RWPE2 (cell line): ENCODE measurements at regions not wholly inside any gene's neighbourhood (a gene's known extent, or its start where the extent isn't known, plus 50 kb on each side); places are given as distances from the start of the nearest gene placed in this dataset.

Experiments
- ATAC-seq: fragments of 200-7000 bp; cut with Tn5 transposase; 3 replicates; pipeline ENCODE4 v1.9.1; 2021; ENCODE audit warnings: low read depth
- DNase-seq: peaks from one replicate; pipeline ENCODE4 v3.0.0-alpha.2; 2020; ENCODE audit warnings: low spot score
- H3K27ac ChIP-seq: fragments of 450-650 bp; 2 replicates; pipeline ENCODE4 v1.5.1; 2017; ENCODE audit warnings: mild to moderate bottlenecking; ENCODE audit not compliant: poor library complexity, severe bottlenecking
- H3K27me3 ChIP-seq: fragments of 250-450 bp; sonication (Bioruptor Pico); 2 replicates; pipeline ENCODE4 v1.5.1; 2021; ENCODE audit warnings: mild to moderate bottlenecking, moderate library complexity; ENCODE audit not compliant: insufficient read depth, poor library complexity, severe bottlenecking
- H3K36me3 ChIP-seq: fragments of 250-450 bp; sonication (Bioruptor Pico); 2 replicates; pipeline ENCODE4 v1.5.1; 2020; ENCODE audit warnings: low read depth, mild to moderate bottlenecking, moderate library complexity
- H3K4me1 ChIP-seq: fragments of 250-450 bp; sonication (Bioruptor Pico); 2 replicates; pipeline ENCODE4 v1.5.1; 2021; ENCODE audit warnings: mild to moderate bottlenecking, moderate library complexity; ENCODE audit not compliant: insufficient read depth, poor library complexity, severe bottlenecking
- H3K4me3 ChIP-seq: fragments of 250-450 bp; sonication (Bioruptor Pico); 2 replicates; pipeline ENCODE4 v1.5.1; 2021; ENCODE audit warnings: mild to moderate bottlenecking, moderate library complexity; ENCODE audit not compliant: severe bottlenecking
- H3K9me3 ChIP-seq: fragments of 250-450 bp; sonication (Bioruptor Pico); 2 replicates; pipeline ENCODE4 v1.5.1; 2021; ENCODE audit warnings: mild to moderate bottlenecking, moderate library complexity; ENCODE audit not compliant: severe bottlenecking
- TF ChIP-seq, protein P1 (sequence below): fragments of 450-650 bp; IDR thresholded peaks from one replicate; pipeline ENCODE4 v1.5.1; 2017; ENCODE audit warnings: mild to moderate bottlenecking, moderate library complexity; ENCODE audit not compliant: poor library complexity, severe bottlenecking

DNA sequence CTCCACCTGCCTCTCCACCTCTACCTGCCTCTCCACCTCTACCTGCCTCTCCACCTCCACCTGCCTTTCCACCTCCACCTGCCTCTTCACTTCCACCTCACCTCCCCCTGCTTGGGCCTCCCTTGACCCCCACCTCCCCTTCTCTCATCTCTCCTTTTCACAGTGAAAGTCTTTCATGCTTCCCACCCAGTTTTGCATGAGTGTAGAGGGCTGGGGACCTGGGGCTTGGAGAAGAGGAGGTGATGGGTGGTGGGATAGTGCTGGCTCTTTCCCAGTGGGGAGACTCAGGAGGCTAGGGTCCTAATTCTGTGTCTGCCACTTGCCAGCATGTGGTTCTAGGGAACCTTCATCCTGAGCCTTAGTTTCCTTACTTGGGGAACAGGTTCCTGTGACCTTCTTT lies 316.2 kb upstream of the C1orf174 start:
- H3K36me3 ChIP-seq = no peaks in the 10 kb centered on the region
- no peaks in the 10 kb centered on the region for H3K9me3 ChIP-seq
- DNase-seq = no peak
- H3K27ac ChIP-seq = no peak overlapping the region
- no peaks in the 10 kb centered on the region for H3K27me3 ChIP-seq
- H3K4me3 ChIP-seq = no peak overlapping the region
- TF ChIP-seq, protein P1, sequence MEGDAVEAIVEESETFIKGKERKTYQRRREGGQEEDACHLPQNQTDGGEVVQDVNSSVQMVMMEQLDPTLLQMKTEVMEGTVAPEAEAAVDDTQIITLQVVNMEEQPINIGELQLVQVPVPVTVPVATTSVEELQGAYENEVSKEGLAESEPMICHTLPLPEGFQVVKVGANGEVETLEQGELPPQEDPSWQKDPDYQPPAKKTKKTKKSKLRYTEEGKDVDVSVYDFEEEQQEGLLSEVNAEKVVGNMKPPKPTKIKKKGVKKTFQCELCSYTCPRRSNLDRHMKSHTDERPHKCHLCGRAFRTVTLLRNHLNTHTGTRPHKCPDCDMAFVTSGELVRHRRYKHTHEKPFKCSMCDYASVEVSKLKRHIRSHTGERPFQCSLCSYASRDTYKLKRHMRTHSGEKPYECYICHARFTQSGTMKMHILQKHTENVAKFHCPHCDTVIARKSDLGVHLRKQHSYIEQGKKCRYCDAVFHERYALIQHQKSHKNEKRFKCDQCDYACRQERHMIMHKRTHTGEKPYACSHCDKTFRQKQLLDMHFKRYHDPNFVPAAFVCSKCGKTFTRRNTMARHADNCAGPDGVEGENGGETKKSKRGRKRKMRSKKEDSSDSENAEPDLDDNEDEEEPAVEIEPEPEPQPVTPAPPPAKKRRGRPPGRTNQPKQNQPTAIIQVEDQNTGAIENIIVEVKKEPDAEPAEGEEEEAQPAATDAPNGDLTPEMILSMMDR = no peak
- no peaks in the 10 kb centered on the region for H3K4me1 ChIP-seq
- ATAC-seq = no peak

- H3K9me3 ChIP-seq = no peaks in the 10 kb centered on the region
- no peak overlapping the region for H3K4me3 ChIP-seq
- ATAC-seq = no peak
- no peak for DNase-seq
- H3K36me3 ChIP-seq = no peaks in the 10 kb centered on the region
- TF ChIP-seq, protein P1 = no peak
- no peaks in the 10 kb centered on the region for H3K4me1 ChIP-seq
- H3K27ac ChIP-seq = no peak overlapping the region
- no peaks in the 10 kb centered on the region for H3K27me3 ChIP-seq
Observed at GRCh38 chr1:4218619-4219018, 318.5 kb upstream of the C1orf174 start.

DNA sequence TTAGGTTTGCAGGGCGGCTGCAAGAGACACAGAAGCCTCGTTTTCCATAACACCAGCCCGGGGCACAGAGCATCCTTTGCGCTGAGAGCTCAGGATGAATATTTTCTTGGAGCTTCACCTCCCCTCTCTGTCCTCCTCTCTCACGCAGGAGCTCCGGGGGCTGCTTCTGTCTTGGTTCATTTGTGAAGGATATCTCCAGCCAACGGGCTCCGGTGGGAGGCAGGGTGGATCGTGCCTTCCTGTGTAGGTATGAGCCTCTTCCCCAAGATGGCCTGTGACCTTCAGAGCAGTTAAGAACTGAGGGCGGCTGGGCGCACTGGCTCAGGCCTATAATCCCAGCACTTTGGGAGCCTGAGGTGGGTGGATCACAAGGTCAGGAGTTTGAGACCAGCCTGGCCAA lies 319.0 kb upstream of the C1orf174 start:
- TF ChIP-seq, protein P1 = no peak
- DNase-seq (no peak), ATAC-seq (no peak)
- Histone ChIP-seq H3K27ac (no peak overlapping the region), H3K36me3 (no peaks in the 10 kb centered on the region), H3K27me3 (no peaks in the 10 kb centered on the region), H3K9me3 (no peaks in the 10 kb centered on the region), H3K4me1 (no peaks in the 10 kb centered on the region), H3K4me3 (no peak overlapping the region)

DNA sequence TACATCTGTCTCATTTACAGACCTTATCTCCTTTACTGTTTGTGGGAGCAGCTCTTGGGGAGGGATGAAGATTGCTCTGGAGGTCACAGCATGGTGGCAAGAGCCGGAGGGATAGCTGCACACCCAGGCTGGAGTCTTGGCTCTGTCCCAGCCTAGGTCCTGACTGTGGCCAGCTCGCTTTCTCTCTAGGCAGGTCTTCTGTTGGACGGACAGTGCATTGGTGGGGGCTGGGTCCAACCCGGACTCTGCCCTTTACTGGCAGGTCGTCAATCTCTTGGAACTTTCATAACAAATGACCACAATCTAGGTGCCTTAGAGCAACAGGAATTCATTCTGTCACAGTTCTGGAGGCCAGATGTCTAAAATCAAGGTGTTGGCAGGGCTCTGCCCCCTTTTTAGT lies 319.8 kb upstream of the C1orf174 start:
- no peaks in the 10 kb centered on the region for H3K36me3 ChIP-seq
- no peaks in the 10 kb centered on the region for H3K27me3 ChIP-seq
- H3K4me3 ChIP-seq = no peak overlapping the region
- DNase-seq (no peak), ATAC-seq (no peak)
- no peak overlapping the region for H3K27ac ChIP-seq
- no peaks in the 10 kb centered on the region for H3K9me3 ChIP-seq
- no peaks in the 10 kb centered on the region for H3K4me1 ChIP-seq
- TF ChIP-seq, protein P1 = no peak

GRCh38 chr1:4220362-4220761 lies 320.3 kb upstream of the C1orf174 start:
- TF ChIP-seq, protein P1 = no peak
- Histone ChIP-seq H3K9me3 (no peaks in the 10 kb centered on the region), H3K27ac (no peak overlapping the region), H3K4me3 (no peak overlapping the region), H3K4me1 (no peaks in the 10 kb centered on the region), H3K36me3 (no peaks in the 10 kb centered on the region), H3K27me3 (no peaks in the 10 kb centered on the region)
- no peak for DNase-seq
- ATAC-seq = no peak
